GM12878 (cell line): ENCODE measurements at regions not wholly inside any gene's neighbourhood (a gene's known extent, or its start where the extent isn't known, plus 50 kb on each side); places are given as distances from the start of the nearest gene placed in this dataset.

ENCODE experiments used
- ATAC-seq: fragments of 200-7000 bp; cut with Tn5 transposase; 3 replicates; pipeline ENCODE4 v1.9.1; 2020; ENCODE audit warnings: mild to moderate bottlenecking, moderate library complexity
- BruUV-seq: library from RNA; stranded (reverse); fragments of 400-500 nt; replicated peaks from 2 replicates; lab custom pipeline; 2021; lab: Mats Ljungman, UMichigan
- CTCF ChIA-PET: fragments of 300-600 bp; sonication (Branson Sonifier 250); formaldehyde crosslinking; extraction: SDS; loops from one replicate; lab custom pipeline; 2021; ENCODE audit warnings: inconsistent platforms; lab: Yijun Ruan, JAX
- POLR2A ChIA-PET: fragments of 350-600 bp; formaldehyde crosslinking; extraction: SDS; loops from one replicate; lab custom pipeline; 2021; ENCODE audit warnings: inconsistent platforms; lab: Charles Lee
- RAD21 ChIA-PET: fragments of 300-600 bp; sonication (Branson Sonifier 250); formaldehyde crosslinking; loops from one replicate; lab custom pipeline; 2023; ENCODE audit warnings: antibody characterized with exemption; ENCODE audit not compliant: unreplicated experiment; lab: Charles Lee
- SMC1A ChIA-PET: fragments of 300-600 bp; sonication (Branson Sonifier 250); formaldehyde crosslinking; loops from one replicate; lab custom pipeline; 2023; ENCODE audit not compliant: unreplicated experiment, uncharacterized antibody; lab: Charles Lee
- DNase-seq: peaks from one replicate; pipeline ENCODE4 v3.0.0-alpha.2; 2011; ENCODE audit warnings: low read depth, low spot score
- FAIRE-seq: peaks from 3 replicates; lab custom pipeline; 2011; peaks lifted over from hg19 to GRCh38; lab: Jason Lieb, UNC
- H2AFZ ChIP-seq: 2 replicates; pipeline ENCODE4 v1.6.0; 2011; ENCODE audit warnings: low read depth, low read length, control low read depth; ENCODE audit not compliant: control insufficient read depth
- H3K27ac ChIP-seq: 2 replicates; pipeline ENCODE4 v1.5.1; 2011; ENCODE audit warnings: control low read depth; ENCODE audit not compliant: control insufficient read depth, insufficient read depth
- H3K27me3 ChIP-seq, 2 experiments: replicated peaks in 1 of 2; 2 replicates each; pipeline versions ENCODE4 v1.6.0 to v1.6.1; 2011; ENCODE audit warnings: low read length in 1 of 2; ENCODE audit not compliant: control insufficient read depth in 2 of 2, insufficient read depth in 2 of 2
- H3K36me3 ChIP-seq, 2 experiments: 2 replicates each; pipeline ENCODE4 v1.5.1; 2011; ENCODE audit warnings: low read length in 1 of 2; ENCODE audit not compliant: control insufficient read depth in 2 of 2, insufficient read depth in 2 of 2
- H3K4me1 ChIP-seq: 2 replicates; pipeline ENCODE4 v1.6.1; 2011; ENCODE audit warnings: mild to moderate bottlenecking, low read length, moderate library complexity, mixed read lengths; ENCODE audit not compliant: control insufficient read depth, insufficient read depth
- H3K4me2 ChIP-seq: 2 replicates; pipeline ENCODE4 v1.6.0; 2011; ENCODE audit warnings: control low read depth; ENCODE audit not compliant: control insufficient read depth, insufficient read depth
- H3K4me3 ChIP-seq: fragments of 200-600 bp; sonication (generic); 2 replicates; pipeline ENCODE4 v1.5.1; 2016
- H3K79me2 ChIP-seq: 2 replicates; pipeline ENCODE4 v1.6.0; 2011; ENCODE audit warnings: low read length; ENCODE audit not compliant: control insufficient read depth, insufficient read depth
- H3K9ac ChIP-seq: 2 replicates; pipeline ENCODE4 v1.8.0; 2011; ENCODE audit warnings: low read length, control low read depth, mixed read lengths; ENCODE audit not compliant: control insufficient read depth, insufficient read depth
- H3K9me3 ChIP-seq: replicated peaks from 3 replicates; pipeline ENCODE4 v1.5.1; 2011; ENCODE audit warnings: mild to moderate bottlenecking, low read length; ENCODE audit not compliant: control insufficient read depth, insufficient read depth
- H4K20me1 ChIP-seq: 2 replicates; pipeline ENCODE4 v1.6.0; 2011; ENCODE audit not compliant: control insufficient read depth, insufficient read depth
- ATF7 ChIP-seq: fragments of 450-650 bp; IDR thresholded peaks from 2 replicates; pipeline ENCODE4 v1.6.1; 2016; ENCODE audit warnings: low read depth, mild to moderate bottlenecking
- CEBPB ChIP-seq, 2 experiments: fragments of 150-350 bp in 1 of 2; IDR thresholded peaks; 2 replicates each; pipeline ENCODE4 v1.6.1; 2012 to 2014; ENCODE audit warnings: low read depth in 2 of 2, low read length in 2 of 2, borderline replicate concordance in 1 of 2, inconsistent platforms in 1 of 2
- EP300 ChIP-seq, 2 experiments: fragments of 150-350 bp in 1 of 2; IDR thresholded peaks; 2 replicates each; pipeline ENCODE4 v1.6.1; 2011 to 2012; ENCODE audit warnings: low read depth in 2 of 2, low read length in 2 of 2, borderline replicate concordance in 1 of 2, improper control_type of control experiment in 1 of 2, inconsistent platforms in 1 of 2; ENCODE audit not compliant: control insufficient read depth in 1 of 2
- FOXK2 ChIP-seq: fragments of 450-650 bp; IDR thresholded peaks from 2 replicates; pipeline ENCODE4 v1.6.1; 2017; ENCODE audit warnings: mild to moderate bottlenecking, moderate library complexity
- LARP7 ChIP-seq: fragments of 450-650 bp; IDR thresholded peaks from 2 replicates; pipeline ENCODE4 v1.6.1; 2017; ENCODE audit warnings: mild to moderate bottlenecking
- MTA3 ChIP-seq: IDR thresholded peaks from 2 replicates; pipeline ENCODE4 v1.6.1; 2012; ENCODE audit warnings: low read length, inconsistent platforms, borderline replicate concordance
- NFYB ChIP-seq: IDR thresholded peaks from 2 replicates; pipeline ENCODE4 v1.6.1; 2011; ENCODE audit warnings: low read depth, mild to moderate bottlenecking, low read length, improper control_type of control experiment, moderate library complexity; ENCODE audit not compliant: insufficient read depth
- PAX8 ChIP-seq: fragments of 450-650 bp; IDR thresholded peaks from 2 replicates; pipeline ENCODE4 v1.6.1; 2017; ENCODE audit warnings: mild to moderate bottlenecking, moderate library complexity
- RAD51 ChIP-seq: fragments of 450-650 bp; IDR thresholded peaks from 2 replicates; pipeline ENCODE4 v1.6.1; 2016; ENCODE audit warnings: moderate library complexity, mild to moderate bottlenecking, inconsistent platforms
- SMARCA5 ChIP-seq: fragments of 450-650 bp; IDR thresholded peaks from 2 replicates; pipeline ENCODE4 v1.6.1; 2017; ENCODE audit warnings: mild to moderate bottlenecking
- SREBF1 ChIP-seq: IDR thresholded peaks from 2 replicates; pipeline ENCODE4 v1.6.1; 2012; ENCODE audit warnings: mild to moderate bottlenecking, low read length
- WGBS: methylation state at CpG from one replicate; pipeline ENCODE4 v1.1.6; 2016; ENCODE audit warnings: low lambda C conversion rate; ENCODE audit not compliant: insufficient replicate concordance, insufficient coverage; ENCODE audit errors: missing lambda C conversion rate; 5-methylcytosine and 5-hydroxymethylcytosine counted together
- in situ Hi-C: fragments of 300-500 bp; cut with MboI; formaldehyde crosslinking; loops from 9 replicates; pipeline ENCODE4 v1.14.3; 2018; ENCODE audit warnings: mixed read lengths
- intact Hi-C: fragments of 100-400 bp; cut with micrococcal nuclease; formaldehyde crosslinking; loops from one replicate; pipeline ENCODE4 v1.14.2; 2022; ENCODE audit not compliant: unreplicated experiment
- TF ChIP-seq, protein P1 (sequence below): fragments of 450-650 bp; IDR thresholded peaks from 2 replicates; pipeline ENCODE4 v1.6.1; 2018; ENCODE audit warnings: borderline replicate concordance, mild to moderate bottlenecking; ENCODE audit not compliant: partially characterized antibody
- TF ChIP-seq, protein P2 (sequence below): fragments of 450-650 bp; IDR thresholded peaks from 2 replicates; pipeline ENCODE4 v1.6.1; 2017; ENCODE audit warnings: mild to moderate bottlenecking, moderate library complexity
- TF ChIP-seq, protein P3 (sequence below): fragments of 450-650 bp; IDR thresholded peaks from 2 replicates; pipeline ENCODE4 v1.6.1; 2016; ENCODE audit warnings: mild to moderate bottlenecking
- TF ChIP-seq, protein P4 (sequence below): IDR thresholded peaks from 2 replicates; pipeline ENCODE4 v1.6.1; 2012; ENCODE audit warnings: low read depth, low read length, improper control_type of control experiment

DNA sequence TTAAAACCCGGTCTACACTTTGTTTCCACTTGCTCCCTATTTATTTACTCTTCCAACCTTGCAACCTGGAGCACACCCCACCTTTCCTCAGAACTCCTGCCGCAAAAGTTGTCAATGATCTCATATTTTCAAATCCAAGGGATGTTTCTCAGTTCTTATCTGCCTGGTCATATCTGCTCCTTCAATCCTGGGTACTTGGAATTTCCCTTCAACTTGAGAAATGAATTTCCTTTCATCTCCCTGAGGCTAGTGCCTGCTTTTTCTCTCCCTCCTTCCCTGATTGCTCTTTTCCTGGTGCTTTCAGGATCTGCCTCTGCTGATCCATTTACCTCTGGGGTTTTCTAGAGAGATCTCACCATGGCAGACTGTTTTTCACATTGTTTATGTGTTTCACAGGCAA lies 154.8 kb upstream of the IRS2 start:
- ChIA-PET CTCF (no interaction called here), POLR2A (no interaction called here), SMC1A (no interaction called here), RAD21 (no interaction called here)
- Histone ChIP-seq H3K4me2 (no peak overlapping the region), H3K4me3 (no peak overlapping the region), H3K79me2 (no peaks in the 10 kb centered on the region), H3K9me3 (no peaks in the 10 kb centered on the region), H3K36me3 (no peaks in the 10 kb centered on the region), H3K27ac (no peak overlapping the region), H2AFZ (no peak overlapping the region), H4K20me1 (no peaks in the 10 kb centered on the region), H3K4me1 (no peaks in the 10 kb centered on the region), H3K9ac (no peak overlapping the region), H3K27me3 (no peaks in the 10 kb centered on the region; a peak in 1 of 4 replicates)
- intact Hi-C loops = no loop called here
- in situ Hi-C loops = no loop called here
- no TSS peak for BruUV-seq
- DNase-seq = no peak
- FAIRE-seq = no peak
- 12% methylated on average over 2 of the region's 2 CpGs for WGBS
- TF ChIP-seq EP300 (IDR thresholded peaks at IDR 0.05; ENCODE audit: borderline replicate concordance in 1 of 2, control insufficient read depth in 1 of 2, low read depth in 2 of 2, low read length in 2 of 2) (no peak), RAD51 (no peak), SMARCA5 (no peak), FOXK2 (no peak), PAX8 (no peak), LARP7 (no peak), NFYB (no peak), CEBPB (IDR thresholded peaks at IDR 0.05; ENCODE audit: borderline replicate concordance in 1 of 2, low read depth in 2 of 2, low read length in 2 of 2) (no peak), MTA3 (no peak), ATF7 (no peak), SREBF1 (no peak)
- TF ChIP-seq, protein P1, sequence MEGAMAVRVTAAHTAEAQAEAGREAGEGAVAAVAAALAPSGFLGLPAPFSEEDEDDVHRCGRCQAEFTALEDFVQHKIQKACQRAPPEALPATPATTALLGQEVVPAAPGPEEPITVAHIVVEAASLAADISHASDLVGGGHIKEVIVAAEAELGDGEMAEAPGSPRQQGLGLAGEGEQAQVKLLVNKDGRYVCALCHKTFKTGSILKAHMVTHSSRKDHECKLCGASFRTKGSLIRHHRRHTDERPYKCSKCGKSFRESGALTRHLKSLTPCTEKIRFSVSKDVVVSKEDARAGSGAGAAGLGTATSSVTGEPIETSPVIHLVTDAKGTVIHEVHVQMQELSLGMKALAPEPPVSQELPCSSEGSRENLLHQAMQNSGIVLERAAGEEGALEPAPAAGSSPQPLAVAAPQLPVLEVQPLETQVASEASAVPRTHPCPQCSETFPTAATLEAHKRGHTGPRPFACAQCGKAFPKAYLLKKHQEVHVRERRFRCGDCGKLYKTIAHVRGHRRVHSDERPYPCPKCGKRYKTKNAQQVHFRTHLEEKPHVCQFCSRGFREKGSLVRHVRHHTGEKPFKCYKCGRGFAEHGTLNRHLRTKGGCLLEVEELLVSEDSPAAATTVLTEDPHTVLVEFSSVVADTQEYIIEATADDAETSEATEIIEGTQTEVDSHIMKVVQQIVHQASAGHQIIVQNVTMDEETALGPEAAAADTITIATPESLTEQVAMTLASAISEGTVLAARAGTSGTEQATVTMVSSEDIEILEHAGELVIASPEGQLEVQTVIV = no peak
- TF ChIP-seq, protein P2, sequence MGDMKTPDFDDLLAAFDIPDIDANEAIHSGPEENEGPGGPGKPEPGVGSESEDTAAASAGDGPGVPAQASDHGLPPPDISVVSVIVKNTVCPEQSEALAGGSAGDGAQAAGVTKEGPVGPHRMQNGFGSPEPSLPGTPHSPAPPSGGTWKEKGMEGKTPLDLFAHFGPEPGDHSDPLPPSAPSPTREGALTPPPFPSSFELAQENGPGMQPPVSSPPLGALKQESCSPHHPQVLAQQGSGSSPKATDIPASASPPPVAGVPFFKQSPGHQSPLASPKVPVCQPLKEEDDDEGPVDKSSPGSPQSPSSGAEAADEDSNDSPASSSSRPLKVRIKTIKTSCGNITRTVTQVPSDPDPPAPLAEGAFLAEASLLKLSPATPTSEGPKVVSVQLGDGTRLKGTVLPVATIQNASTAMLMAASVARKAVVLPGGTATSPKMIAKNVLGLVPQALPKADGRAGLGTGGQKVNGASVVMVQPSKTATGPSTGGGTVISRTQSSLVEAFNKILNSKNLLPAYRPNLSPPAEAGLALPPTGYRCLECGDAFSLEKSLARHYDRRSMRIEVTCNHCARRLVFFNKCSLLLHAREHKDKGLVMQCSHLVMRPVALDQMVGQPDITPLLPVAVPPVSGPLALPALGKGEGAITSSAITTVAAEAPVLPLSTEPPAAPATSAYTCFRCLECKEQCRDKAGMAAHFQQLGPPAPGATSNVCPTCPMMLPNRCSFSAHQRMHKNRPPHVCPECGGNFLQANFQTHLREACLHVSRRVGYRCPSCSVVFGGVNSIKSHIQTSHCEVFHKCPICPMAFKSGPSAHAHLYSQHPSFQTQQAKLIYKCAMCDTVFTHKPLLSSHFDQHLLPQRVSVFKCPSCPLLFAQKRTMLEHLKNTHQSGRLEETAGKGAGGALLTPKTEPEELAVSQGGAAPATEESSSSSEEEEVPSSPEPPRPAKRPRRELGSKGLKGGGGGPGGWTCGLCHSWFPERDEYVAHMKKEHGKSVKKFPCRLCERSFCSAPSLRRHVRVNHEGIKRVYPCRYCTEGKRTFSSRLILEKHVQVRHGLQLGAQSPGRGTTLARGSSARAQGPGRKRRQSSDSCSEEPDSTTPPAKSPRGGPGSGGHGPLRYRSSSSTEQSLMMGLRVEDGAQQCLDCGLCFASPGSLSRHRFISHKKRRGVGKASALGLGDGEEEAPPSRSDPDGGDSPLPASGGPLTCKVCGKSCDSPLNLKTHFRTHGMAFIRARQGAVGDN = no peak
- TF ChIP-seq, protein P3, sequence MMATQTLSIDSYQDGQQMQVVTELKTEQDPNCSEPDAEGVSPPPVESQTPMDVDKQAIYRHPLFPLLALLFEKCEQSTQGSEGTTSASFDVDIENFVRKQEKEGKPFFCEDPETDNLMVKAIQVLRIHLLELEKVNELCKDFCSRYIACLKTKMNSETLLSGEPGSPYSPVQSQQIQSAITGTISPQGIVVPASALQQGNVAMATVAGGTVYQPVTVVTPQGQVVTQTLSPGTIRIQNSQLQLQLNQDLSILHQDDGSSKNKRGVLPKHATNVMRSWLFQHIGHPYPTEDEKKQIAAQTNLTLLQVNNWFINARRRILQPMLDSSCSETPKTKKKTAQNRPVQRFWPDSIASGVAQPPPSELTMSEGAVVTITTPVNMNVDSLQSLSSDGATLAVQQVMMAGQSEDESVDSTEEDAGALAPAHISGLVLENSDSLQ = no peak
- TF ChIP-seq, protein P4, sequence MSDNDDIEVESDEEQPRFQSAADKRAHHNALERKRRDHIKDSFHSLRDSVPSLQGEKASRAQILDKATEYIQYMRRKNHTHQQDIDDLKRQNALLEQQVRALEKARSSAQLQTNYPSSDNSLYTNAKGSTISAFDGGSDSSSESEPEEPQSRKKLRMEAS = no peak
- ATAC-seq = no peak
